ENCODE measurements at regions not wholly inside any gene's neighbourhood (a gene's known extent, or its start where the extent isn't known, plus 50 kb on each side); places are given as distances from the start of the nearest gene placed in this dataset.

- TF ChIP-seq POLR2A (IDR thresholded peaks at IDR 0.05; ENCODE audit: control extremely low read depth in 1 of 2, low read depth in 2 of 2, low read length in 2 of 2) (no peak), EZH2 (IDR thresholded peaks at IDR 0.05; ENCODE audit: low read depth, low read length, severe bottlenecking) (no peak), EP300 (IDR thresholded peaks at IDR 0.05; ENCODE audit: borderline replicate concordance in 1 of 2, low read depth in 2 of 2, low read length in 2 of 2) (no peak), JUND (IDR thresholded peaks at IDR 0.05; ENCODE audit: low read length) (no peak)
- TF ChIP-seq, protein P1, sequence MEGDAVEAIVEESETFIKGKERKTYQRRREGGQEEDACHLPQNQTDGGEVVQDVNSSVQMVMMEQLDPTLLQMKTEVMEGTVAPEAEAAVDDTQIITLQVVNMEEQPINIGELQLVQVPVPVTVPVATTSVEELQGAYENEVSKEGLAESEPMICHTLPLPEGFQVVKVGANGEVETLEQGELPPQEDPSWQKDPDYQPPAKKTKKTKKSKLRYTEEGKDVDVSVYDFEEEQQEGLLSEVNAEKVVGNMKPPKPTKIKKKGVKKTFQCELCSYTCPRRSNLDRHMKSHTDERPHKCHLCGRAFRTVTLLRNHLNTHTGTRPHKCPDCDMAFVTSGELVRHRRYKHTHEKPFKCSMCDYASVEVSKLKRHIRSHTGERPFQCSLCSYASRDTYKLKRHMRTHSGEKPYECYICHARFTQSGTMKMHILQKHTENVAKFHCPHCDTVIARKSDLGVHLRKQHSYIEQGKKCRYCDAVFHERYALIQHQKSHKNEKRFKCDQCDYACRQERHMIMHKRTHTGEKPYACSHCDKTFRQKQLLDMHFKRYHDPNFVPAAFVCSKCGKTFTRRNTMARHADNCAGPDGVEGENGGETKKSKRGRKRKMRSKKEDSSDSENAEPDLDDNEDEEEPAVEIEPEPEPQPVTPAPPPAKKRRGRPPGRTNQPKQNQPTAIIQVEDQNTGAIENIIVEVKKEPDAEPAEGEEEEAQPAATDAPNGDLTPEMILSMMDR (IDR thresholded peaks at IDR 0.05; ENCODE audit: control extremely low read depth in 1 of 3, insufficient read depth in 1 of 3, low read depth in 1 of 3, low read length in 3 of 3), result no peak
Measured at GRCh38 chr15:100726421-100727190, 124.2 kb downstream of the ASB7 start.

Measured in H1 (cell line).